SK-N-SH treated with all-trans-retinoic acid at 6 μM for 48 hours (cell line): ENCODE measurements at regions not wholly inside any gene's neighbourhood (a gene's known extent, or its start where the extent isn't known, plus 50 kb on each side); places are given as distances from the start of the nearest gene placed in this dataset.

Experiments used
- ATAC-seq: fragments of 200-7000 bp; cut with Tn5 transposase; 3 replicates; pipeline ENCODE4 v1.9.1; 2020; ENCODE audit warnings: mild to moderate bottlenecking, moderate library complexity
- ARNTL ChIP-seq: fragments of 450-650 bp; formaldehyde crosslinking; IDR thresholded peaks from 2 replicates; pipeline ENCODE4 v1.5.0; 2020; ENCODE audit warnings: low read depth, mild to moderate bottlenecking, moderate library complexity, borderline replicate concordance
- BACH2 ChIP-seq: fragments of 250-450 bp; sonication (Bioruptor Pico); IDR thresholded peaks from 2 replicates; pipeline ENCODE4 v1.9.0; 2021; ENCODE audit warnings: mild to moderate bottlenecking, borderline replicate concordance
- CSDC2 ChIP-seq: fragments of 250-450 bp; sonication (Bioruptor Pico); IDR thresholded peaks from 2 replicates; pipeline ENCODE4 v1.5.0; 2020; ENCODE audit warnings: mild to moderate bottlenecking, moderate library complexity
- GLIS3 ChIP-seq: fragments of 250-450 bp; sonication (Bioruptor Pico); IDR thresholded peaks from 2 replicates; pipeline ENCODE4 v1.5.0; 2020; ENCODE audit warnings: mild to moderate bottlenecking, moderate library complexity
- ISL1 ChIP-seq: fragments of 250-450 bp; sonication (Bioruptor Pico); IDR thresholded peaks from 2 replicates; pipeline ENCODE4 v2.1.2; 2022; ENCODE audit warnings: mild to moderate bottlenecking, moderate library complexity
- SNAI2 ChIP-seq: fragments of 250-450 bp; sonication (Bioruptor Pico); IDR thresholded peaks from 2 replicates; pipeline ENCODE4 v1.5.0; 2020; ENCODE audit warnings: mild to moderate bottlenecking, moderate library complexity
- TCF4 ChIP-seq: fragments of 250-450 bp; sonication (Bioruptor Pico); IDR thresholded peaks from 2 replicates; pipeline ENCODE4 v1.8.0; 2021; ENCODE audit warnings: mild to moderate bottlenecking, moderate library complexity, borderline replicate concordance
- TOX ChIP-seq: fragments of 250-450 bp; sonication (Bioruptor Pico); IDR thresholded peaks from 2 replicates; pipeline ENCODE4 v1.8.0; 2021; ENCODE audit warnings: mild to moderate bottlenecking, moderate library complexity, borderline replicate concordance
- ZFP3 ChIP-seq: fragments of 250-450 bp; sonication (Bioruptor Pico); IDR thresholded peaks from 2 replicates; pipeline ENCODE4 v1.5.0; 2020; ENCODE audit warnings: mild to moderate bottlenecking, moderate library complexity
- ZFP30 ChIP-seq: fragments of 450-650 bp; formaldehyde crosslinking; IDR thresholded peaks from 2 replicates; pipeline ENCODE4 v1.5.0; 2022; ENCODE audit warnings: mild to moderate bottlenecking, moderate library complexity
- ZNF565 ChIP-seq: fragments of 450-650 bp; formaldehyde crosslinking; conservative IDR thresholded peaks from 2 replicates; pipeline ENCODE4 v1.5.0; 2020; ENCODE audit warnings: low read depth, mild to moderate bottlenecking, moderate library complexity
- TF ChIP-seq, protein P1 (sequence below): fragments of 250-450 bp; sonication (Bioruptor Pico); IDR thresholded peaks from 2 replicates; pipeline ENCODE4 v1.5.0; 2020; ENCODE audit warnings: mild to moderate bottlenecking, moderate library complexity
- TF ChIP-seq, protein P2 (sequence below): fragments of 250-450 bp; sonication (Bioruptor Pico); IDR thresholded peaks from 2 replicates; pipeline ENCODE4 v1.5.1; 2021; ENCODE audit warnings: mild to moderate bottlenecking, moderate library complexity
- TF ChIP-seq, protein P3 (sequence below): fragments of 250-450 bp; sonication (Bioruptor Pico); IDR thresholded peaks from 2 replicates; pipeline ENCODE4 v1.5.1; 2020; ENCODE audit warnings: low read depth, mild to moderate bottlenecking, moderate library complexity

DNA sequence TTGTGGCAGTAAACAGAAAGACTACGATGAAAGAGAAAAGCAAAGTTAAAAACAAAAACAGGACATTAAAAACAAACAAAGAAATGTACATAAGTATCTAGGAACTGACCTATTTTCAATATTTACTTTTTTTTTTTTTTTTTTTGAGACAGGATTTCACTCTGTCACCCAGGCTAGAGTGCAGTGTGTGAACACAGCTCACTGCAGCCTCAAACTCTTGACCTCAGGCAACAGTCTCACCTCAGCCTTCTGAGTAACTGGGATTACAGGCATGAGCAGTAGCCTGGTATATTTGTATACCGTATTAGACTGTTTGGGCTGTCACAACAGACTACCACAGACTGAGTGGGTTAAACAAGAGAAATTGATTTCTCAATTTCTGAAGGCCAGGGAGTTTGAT, 1189.1 kb downstream of the CDH9 start:
- TF ChIP-seq, protein P1, sequence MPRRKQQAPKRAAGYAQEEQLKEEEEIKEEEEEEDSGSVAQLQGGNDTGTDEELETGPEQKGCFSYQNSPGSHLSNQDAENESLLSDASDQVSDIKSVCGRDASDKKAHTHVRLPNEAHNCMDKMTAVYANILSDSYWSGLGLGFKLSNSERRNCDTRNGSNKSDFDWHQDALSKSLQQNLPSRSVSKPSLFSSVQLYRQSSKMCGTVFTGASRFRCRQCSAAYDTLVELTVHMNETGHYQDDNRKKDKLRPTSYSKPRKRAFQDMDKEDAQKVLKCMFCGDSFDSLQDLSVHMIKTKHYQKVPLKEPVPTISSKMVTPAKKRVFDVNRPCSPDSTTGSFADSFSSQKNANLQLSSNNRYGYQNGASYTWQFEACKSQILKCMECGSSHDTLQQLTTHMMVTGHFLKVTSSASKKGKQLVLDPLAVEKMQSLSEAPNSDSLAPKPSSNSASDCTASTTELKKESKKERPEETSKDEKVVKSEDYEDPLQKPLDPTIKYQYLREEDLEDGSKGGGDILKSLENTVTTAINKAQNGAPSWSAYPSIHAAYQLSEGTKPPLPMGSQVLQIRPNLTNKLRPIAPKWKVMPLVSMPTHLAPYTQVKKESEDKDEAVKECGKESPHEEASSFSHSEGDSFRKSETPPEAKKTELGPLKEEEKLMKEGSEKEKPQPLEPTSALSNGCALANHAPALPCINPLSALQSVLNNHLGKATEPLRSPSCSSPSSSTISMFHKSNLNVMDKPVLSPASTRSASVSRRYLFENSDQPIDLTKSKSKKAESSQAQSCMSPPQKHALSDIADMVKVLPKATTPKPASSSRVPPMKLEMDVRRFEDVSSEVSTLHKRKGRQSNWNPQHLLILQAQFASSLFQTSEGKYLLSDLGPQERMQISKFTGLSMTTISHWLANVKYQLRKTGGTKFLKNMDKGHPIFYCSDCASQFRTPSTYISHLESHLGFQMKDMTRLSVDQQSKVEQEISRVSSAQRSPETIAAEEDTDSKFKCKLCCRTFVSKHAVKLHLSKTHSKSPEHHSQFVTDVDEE (CRISPR knock-in tag) = no peak
- TF ChIP-seq TCF4 (CRISPR knock-in tag) (no peak), ARNTL (CRISPR knock-in tag) (no peak), TOX (CRISPR knock-in tag) (no peak), ZFP30 (CRISPR knock-in tag) (no peak)
- TF ChIP-seq, protein P2, sequence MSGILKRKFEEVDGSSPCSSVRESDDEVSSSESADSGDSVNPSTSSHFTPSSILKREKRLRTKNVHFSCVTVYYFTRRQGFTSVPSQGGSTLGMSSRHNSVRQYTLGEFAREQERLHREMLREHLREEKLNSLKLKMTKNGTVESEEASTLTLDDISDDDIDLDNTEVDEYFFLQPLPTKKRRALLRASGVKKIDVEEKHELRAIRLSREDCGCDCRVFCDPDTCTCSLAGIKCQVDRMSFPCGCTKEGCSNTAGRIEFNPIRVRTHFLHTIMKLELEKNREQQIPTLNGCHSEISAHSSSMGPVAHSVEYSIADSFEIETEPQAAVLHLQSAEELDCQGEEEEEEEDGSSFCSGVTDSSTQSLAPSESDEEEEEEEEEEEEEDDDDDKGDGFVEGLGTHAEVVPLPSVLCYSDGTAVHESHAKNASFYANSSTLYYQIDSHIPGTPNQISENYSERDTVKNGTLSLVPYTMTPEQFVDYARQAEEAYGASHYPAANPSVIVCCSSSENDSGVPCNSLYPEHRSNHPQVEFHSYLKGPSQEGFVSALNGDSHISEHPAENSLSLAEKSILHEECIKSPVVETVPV (CRISPR knock-in tag) = no peak
- no peak for ATAC-seq

DNA sequence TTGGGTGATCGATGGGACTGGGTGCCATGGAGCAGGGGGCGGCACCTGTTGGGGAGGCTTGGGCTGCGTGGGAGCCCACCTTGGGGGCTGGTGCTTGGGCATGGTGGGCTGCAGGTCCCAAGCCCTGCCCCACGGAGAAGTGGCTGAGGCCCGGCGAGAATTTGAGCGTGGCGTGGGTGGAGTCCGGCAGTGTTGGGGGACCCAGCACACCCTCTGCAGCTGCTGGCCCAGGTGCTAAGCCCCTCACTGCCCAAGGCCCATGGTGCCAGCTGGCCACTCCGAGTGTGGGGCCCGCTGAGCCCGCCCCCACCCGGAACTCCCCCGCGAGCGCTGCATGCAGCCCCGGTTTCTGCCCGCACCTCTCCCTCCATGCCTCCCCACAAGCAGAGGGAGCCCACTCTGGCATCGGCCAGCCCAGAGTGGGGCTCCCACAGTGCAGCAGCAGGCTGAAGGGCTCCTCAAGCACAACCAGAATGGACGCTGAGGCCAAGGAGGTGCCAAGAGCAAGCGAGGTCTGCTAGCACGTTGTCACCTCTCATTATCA, 1178.6 kb upstream of the CDH10 start:
- ATAC-seq = no peak
- TF ChIP-seq GLIS3 (CRISPR knock-in tag) = no peak
- no peak for TF ChIP-seq TCF4 (CRISPR knock-in tag)
- TF ChIP-seq ZNF565 (CRISPR knock-in tag) = no peak
- no peak for TF ChIP-seq BACH2 (CRISPR knock-in tag)
- no peak for TF ChIP-seq SNAI2 (CRISPR knock-in tag)
- TF ChIP-seq ZFP30 (CRISPR knock-in tag) = no peak
- TF ChIP-seq, protein P3, sequence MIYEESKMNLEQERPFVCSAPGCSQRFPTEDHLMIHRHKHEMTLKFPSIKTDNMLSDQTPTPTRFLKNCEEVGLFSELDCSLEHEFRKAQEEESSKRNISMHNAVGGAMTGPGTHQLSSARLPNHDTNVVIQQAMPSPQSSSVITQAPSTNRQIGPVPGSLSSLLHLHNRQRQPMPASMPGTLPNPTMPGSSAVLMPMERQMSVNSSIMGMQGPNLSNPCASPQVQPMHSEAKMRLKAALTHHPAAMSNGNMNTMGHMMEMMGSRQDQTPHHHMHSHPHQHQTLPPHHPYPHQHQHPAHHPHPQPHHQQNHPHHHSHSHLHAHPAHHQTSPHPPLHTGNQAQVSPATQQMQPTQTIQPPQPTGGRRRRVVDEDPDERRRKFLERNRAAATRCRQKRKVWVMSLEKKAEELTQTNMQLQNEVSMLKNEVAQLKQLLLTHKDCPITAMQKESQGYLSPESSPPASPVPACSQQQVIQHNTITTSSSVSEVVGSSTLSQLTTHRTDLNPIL (CRISPR knock-in tag) = no peak
- TF ChIP-seq, protein P2 (CRISPR knock-in tag) = no peak
- TF ChIP-seq, protein P1 (CRISPR knock-in tag) = no peak
- no peak for TF ChIP-seq ZFP3 (CRISPR knock-in tag)
- no peak for TF ChIP-seq CSDC2 (CRISPR knock-in tag)
- no peak for TF ChIP-seq ISL1 (CRISPR knock-in tag)
